ENCODE measurements at regions not wholly inside any gene's neighbourhood (a gene's known extent, or its start where the extent isn't known, plus 50 kb on each side); places are given as distances from the start of the nearest gene placed in this dataset.
"Not testable (repeated sequence)": the region's sequence is repeated elsewhere in the genome, so short reads cannot be mapped to it uniquely, and the experiment has no call there.

GRCh38 chr5:40276426-40277102 is 403.2 kb upstream of the PTGER4 start:
- DNase-seq, result no peak

- DNase-seq, result no peak
These were observed 405.1 kb upstream of the PTGER4 start for GRCh38 chr5:40274568-40274967.

- no peak for DNase-seq
These were observed 405.8 kb upstream of the PTGER4 start for GRCh38 chr5:40273936-40274335.

- DNase-seq, result no peak
These were observed 408.2 kb upstream of the PTGER4 start for GRCh38 chr5:40271476-40271875.

- no peak for DNase-seq
These were observed 409.4 kb upstream of the PTGER4 start for GRCh38 chr5:40270274-40270845.

GRCh38 chr5:40268088-40268487 is 411.6 kb upstream of the PTGER4 start:
- no peak for DNase-seq

- DNase-seq, result no peak
These were observed 412.8 kb upstream of the PTGER4 start for GRCh38 chr5:40266952-40267351.

- no peak for DNase-seq
These were observed 417.7 kb upstream of the PTGER4 start for GRCh38 chr5:40261984-40262383.

- DNase-seq, result no peak
These were observed 419.4 kb upstream of the PTGER4 start for GRCh38 chr5:40260361-40260760.

GRCh38 chr5:40258222-40258621 is 421.5 kb upstream of the PTGER4 start:
- DNase-seq, result no peak

- DNase-seq, result no peak
These were observed 439.0 kb upstream of the PTGER4 start for GRCh38 chr5:40240671-40241070.

- no peak for DNase-seq
These were observed 439.6 kb upstream of the PTGER4 start for GRCh38 chr5:40240111-40240510.

- no peak for DNase-seq
These were observed 441.5 kb upstream of the PTGER4 start for GRCh38 chr5:40238066-40238745.

- DNase-seq, result no peak
These were observed 444.0 kb upstream of the PTGER4 start for GRCh38 chr5:40235471-40236400.

- DNase-seq, result no peak
These were observed 446.4 kb upstream of the PTGER4 start for GRCh38 chr5:40233268-40233667.

GRCh38 chr5:40227931-40228330 is 451.8 kb upstream of the PTGER4 start:
- no peak for DNase-seq

GRCh38 chr5:40227366-40227765 is 452.3 kb upstream of the PTGER4 start:
- no peak for DNase-seq

GRCh38 chr5:40226906-40227305 is 452.8 kb upstream of the PTGER4 start:
- DNase-seq, result no peak

GRCh38 chr5:40225147-40225546 is 454.6 kb upstream of the PTGER4 start:
- DNase-seq, result not testable (repeated sequence)

- no peak for DNase-seq
These were observed 455.3 kb upstream of the PTGER4 start for GRCh38 chr5:40224421-40224820.

GRCh38 chr5:40223884-40224402 is 455.8 kb upstream of the PTGER4 start:
- no peak for DNase-seq

GRCh38 chr5:40221796-40222195 is 457.9 kb upstream of the PTGER4 start:
- no peak for DNase-seq

- no peak for DNase-seq
These were observed 458.5 kb upstream of the PTGER4 start for GRCh38 chr5:40221255-40221654.
